ENCODE measurements at regions not wholly inside any gene's neighbourhood (a gene's known extent, or its start where the extent isn't known, plus 50 kb on each side); places are given as distances from the start of the nearest gene placed in this dataset.

DNA sequence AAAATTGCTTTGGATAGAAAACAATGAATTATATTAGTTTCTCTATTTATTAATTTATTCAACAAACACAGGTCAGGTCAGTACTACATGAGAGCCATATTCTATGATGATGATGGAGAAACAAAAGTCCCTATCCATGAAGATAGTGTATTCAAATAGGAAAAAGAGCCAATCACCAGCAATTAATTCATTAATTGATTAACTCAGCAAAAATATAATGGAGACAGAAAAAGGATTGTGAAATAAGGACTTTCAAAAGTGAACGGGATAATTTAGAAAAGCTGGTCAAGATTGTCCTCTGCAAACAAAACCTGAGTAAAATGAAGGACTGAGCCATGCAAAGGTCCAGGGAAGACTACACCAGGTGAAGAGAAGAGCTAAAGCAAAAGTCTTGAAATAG is 1517.7 kb upstream of the CDH8 start:
- ATAC-seq (ENCODE audit: low read depth) (no peak), DNase-seq (no peak)
- Mint-ChIP-seq H3K9me3 (no peaks in the 10 kb centered on the region), H3K4me3 (no peak overlapping the region), H3K36me3 (ENCODE audit: low read depth) (no peaks in the 10 kb centered on the region), H3K27me3 (no peaks in the 10 kb centered on the region), H3K27ac (no peak overlapping the region), H3K4me1 (no peaks in the 10 kb centered on the region)
- intact Hi-C loops (cut with micrococcal nuclease), result no loop called here
- CTCF ChIA-PET, result no interaction called here
- POLR2A ChIA-PET, result no interaction called here
- TF ChIP-seq, protein P1, sequence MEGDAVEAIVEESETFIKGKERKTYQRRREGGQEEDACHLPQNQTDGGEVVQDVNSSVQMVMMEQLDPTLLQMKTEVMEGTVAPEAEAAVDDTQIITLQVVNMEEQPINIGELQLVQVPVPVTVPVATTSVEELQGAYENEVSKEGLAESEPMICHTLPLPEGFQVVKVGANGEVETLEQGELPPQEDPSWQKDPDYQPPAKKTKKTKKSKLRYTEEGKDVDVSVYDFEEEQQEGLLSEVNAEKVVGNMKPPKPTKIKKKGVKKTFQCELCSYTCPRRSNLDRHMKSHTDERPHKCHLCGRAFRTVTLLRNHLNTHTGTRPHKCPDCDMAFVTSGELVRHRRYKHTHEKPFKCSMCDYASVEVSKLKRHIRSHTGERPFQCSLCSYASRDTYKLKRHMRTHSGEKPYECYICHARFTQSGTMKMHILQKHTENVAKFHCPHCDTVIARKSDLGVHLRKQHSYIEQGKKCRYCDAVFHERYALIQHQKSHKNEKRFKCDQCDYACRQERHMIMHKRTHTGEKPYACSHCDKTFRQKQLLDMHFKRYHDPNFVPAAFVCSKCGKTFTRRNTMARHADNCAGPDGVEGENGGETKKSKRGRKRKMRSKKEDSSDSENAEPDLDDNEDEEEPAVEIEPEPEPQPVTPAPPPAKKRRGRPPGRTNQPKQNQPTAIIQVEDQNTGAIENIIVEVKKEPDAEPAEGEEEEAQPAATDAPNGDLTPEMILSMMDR (IDR thresholded peaks at IDR 0.05), result no peak

DNA sequence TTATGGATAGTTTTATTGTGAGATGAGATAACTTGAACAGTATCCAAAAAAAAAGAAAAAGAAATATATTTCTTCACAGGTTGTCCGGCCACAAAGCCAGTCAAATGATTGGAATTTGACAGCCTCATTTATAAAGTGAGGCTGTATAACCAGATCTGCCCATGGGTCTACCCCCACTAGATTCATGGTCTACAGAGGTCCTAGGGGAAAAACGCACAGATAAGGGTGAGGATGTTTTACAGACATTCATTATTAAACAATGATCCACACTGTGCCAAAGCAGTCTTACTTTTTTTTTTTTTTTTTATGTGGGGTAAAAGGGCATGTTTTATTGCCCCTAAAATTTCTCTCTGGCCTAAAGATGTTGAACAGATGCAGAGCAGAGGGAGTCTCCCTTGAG is 1503.0 kb upstream of the CDH8 start:
- no peak for DNase-seq
- Mint-ChIP-seq H3K4me1 (no peaks in the 10 kb centered on the region), H3K36me3 (ENCODE audit: low read depth) (no peaks in the 10 kb centered on the region), H3K27me3 (no peaks in the 10 kb centered on the region), H3K4me3 (no peak overlapping the region), H3K9me3 (no peaks in the 10 kb centered on the region), H3K27ac (no peak overlapping the region)
- CTCF ChIA-PET, result no interaction called here
- intact Hi-C loops (cut with micrococcal nuclease), result no loop called here
- TF ChIP-seq, protein P1 (IDR thresholded peaks at IDR 0.05), result no peak
- no peak for ATAC-seq (ENCODE audit: low read depth)
- POLR2A ChIA-PET, result no interaction called here

DNA sequence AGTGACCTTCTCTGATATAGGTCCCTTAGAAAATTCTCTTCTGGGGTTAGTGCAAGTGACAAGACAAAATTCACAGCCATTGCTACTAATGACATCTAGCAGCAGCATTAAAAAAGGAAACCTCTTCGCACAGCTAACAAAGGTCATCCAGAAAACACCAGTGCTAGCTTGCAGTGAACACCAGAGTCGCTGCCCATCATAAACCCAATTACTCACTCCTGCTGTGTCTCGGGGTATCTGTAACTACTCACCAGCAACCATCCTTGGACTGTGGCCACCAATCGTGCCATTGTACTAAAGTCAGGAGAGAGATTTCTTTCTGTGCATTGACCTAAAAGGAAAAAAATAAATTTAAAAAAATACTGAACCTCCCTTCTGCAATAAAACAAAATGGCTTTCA is 1494.7 kb upstream of the CDH8 start:
- DNase-seq (no peak), ATAC-seq (ENCODE audit: low read depth) (no peak)
- H3K4me3 Mint-ChIP-seq, result no peak overlapping the region
- intact Hi-C loops (cut with micrococcal nuclease), result no loop called here
- ChIA-PET POLR2A (no interaction called here), CTCF (no interaction called here)
- H3K27me3 Mint-ChIP-seq, result no peaks in the 10 kb centered on the region
- TF ChIP-seq, protein P1 (IDR thresholded peaks at IDR 0.05), result no peak
- H3K9me3 Mint-ChIP-seq, result peaks cover 15% of the 10 kb centered on the region
- no peaks in the 10 kb centered on the region for H3K36me3 Mint-ChIP-seq (ENCODE audit: low read depth)
- H3K4me1 Mint-ChIP-seq, result no peaks in the 10 kb centered on the region
- no peak overlapping the region for H3K27ac Mint-ChIP-seq

DNA sequence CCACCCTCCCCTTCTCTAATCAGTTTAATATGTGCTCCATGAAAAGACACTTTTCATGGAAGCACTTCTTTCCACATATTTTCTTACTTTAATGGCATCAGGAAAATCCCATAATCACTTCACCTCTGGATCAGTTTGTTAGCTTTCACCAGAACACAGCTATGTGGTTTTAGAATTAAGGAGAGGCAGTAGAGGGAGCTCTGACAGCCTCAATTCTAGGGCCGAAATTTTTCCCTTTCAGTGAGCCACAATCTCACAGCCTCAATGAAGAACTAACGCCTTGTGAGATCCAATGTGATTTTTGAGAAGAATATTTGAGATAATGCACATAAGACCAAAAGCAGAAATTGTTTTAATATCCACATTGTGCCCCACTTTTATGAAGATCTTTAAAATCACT is 1494.0 kb upstream of the CDH8 start:
- H3K9me3 Mint-ChIP-seq, result peaks cover 17% of the 10 kb centered on the region
- DNase-seq, result no peak
- H3K27ac Mint-ChIP-seq, result no peak overlapping the region
- intact Hi-C loops (cut with micrococcal nuclease), result no loop called here
- ATAC-seq (ENCODE audit: low read depth), result no peak
- no peaks in the 10 kb centered on the region for H3K27me3 Mint-ChIP-seq
- no peaks in the 10 kb centered on the region for H3K36me3 Mint-ChIP-seq (ENCODE audit: low read depth)
- ChIA-PET POLR2A (no interaction called here), CTCF (no interaction called here)
- H3K4me3 Mint-ChIP-seq, result no peak overlapping the region
- TF ChIP-seq, protein P1 (IDR thresholded peaks at IDR 0.05), result no peak
- no peaks in the 10 kb centered on the region for H3K4me1 Mint-ChIP-seq

DNA sequence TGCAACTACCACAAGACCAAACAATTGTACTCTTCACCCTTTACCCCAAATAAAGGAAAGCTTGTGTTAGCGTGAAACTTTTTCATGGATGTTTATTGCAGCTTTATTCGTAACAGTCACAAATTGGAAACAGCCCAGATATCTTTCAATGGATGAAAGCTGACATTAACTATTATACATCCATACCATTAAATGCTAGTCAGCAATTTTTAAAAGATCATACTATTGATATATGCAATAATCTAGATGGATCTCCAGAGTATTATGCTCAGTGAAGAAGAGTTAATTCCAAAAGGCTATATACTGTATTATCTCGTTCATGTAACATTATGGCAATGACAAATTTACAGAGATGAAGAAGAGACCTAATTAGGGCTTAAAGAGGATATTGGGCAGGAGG is 1491.2 kb upstream of the CDH8 start:
- ATAC-seq (ENCODE audit: low read depth) (no peak), DNase-seq (no peak)
- Mint-ChIP-seq H3K9me3 (peaks cover 20% of the 10 kb centered on the region), H3K27me3 (no peaks in the 10 kb centered on the region), H3K4me1 (no peaks in the 10 kb centered on the region), H3K4me3 (no peak overlapping the region), H3K27ac (no peak overlapping the region), H3K36me3 (ENCODE audit: low read depth) (no peaks in the 10 kb centered on the region)
- ChIA-PET POLR2A (no interaction called here), CTCF (no interaction called here)
- TF ChIP-seq, protein P1 (IDR thresholded peaks at IDR 0.05), result no peak
- intact Hi-C loops (cut with micrococcal nuclease), result no loop called here

Measured in activated B cell treated with CpG ODN at 0.5 μM for 24 hours (primary cell).